ENCODE measurements at regions not wholly inside any gene's neighbourhood (a gene's known extent, or its start where the extent isn't known, plus 50 kb on each side); places are given as distances from the start of the nearest gene placed in this dataset.

DNA sequence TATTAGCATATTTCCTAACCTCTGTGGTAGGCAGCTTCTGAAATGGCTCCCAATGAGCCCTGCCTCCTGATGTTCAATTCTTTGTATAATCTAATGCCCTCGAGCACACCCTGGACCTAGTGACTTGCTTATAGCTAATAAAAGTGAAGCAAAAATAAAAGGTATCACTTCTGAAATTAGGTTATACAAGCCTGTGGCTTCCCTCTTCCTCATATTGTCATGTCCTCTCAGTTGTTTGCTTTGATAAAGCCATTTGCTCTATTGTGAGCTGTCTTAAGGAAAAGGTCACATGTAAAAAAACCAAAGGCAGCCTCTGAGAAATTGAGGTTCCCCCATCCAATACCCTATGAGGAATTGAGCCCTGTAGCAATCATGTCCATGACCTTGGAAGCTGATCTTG, 442.1 kb upstream of the ADGRB3 start (continued):
- TF ChIP-seq, protein P1, sequence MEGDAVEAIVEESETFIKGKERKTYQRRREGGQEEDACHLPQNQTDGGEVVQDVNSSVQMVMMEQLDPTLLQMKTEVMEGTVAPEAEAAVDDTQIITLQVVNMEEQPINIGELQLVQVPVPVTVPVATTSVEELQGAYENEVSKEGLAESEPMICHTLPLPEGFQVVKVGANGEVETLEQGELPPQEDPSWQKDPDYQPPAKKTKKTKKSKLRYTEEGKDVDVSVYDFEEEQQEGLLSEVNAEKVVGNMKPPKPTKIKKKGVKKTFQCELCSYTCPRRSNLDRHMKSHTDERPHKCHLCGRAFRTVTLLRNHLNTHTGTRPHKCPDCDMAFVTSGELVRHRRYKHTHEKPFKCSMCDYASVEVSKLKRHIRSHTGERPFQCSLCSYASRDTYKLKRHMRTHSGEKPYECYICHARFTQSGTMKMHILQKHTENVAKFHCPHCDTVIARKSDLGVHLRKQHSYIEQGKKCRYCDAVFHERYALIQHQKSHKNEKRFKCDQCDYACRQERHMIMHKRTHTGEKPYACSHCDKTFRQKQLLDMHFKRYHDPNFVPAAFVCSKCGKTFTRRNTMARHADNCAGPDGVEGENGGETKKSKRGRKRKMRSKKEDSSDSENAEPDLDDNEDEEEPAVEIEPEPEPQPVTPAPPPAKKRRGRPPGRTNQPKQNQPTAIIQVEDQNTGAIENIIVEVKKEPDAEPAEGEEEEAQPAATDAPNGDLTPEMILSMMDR (tag by site-specific recombination; IDR thresholded peaks at IDR 0.05), result no peak
- no peak for TF ChIP-seq ZNF266 (tag by site-specific recombination; IDR thresholded peaks at IDR 0.05; ENCODE audit: low read depth)
- TF ChIP-seq, protein P2, sequence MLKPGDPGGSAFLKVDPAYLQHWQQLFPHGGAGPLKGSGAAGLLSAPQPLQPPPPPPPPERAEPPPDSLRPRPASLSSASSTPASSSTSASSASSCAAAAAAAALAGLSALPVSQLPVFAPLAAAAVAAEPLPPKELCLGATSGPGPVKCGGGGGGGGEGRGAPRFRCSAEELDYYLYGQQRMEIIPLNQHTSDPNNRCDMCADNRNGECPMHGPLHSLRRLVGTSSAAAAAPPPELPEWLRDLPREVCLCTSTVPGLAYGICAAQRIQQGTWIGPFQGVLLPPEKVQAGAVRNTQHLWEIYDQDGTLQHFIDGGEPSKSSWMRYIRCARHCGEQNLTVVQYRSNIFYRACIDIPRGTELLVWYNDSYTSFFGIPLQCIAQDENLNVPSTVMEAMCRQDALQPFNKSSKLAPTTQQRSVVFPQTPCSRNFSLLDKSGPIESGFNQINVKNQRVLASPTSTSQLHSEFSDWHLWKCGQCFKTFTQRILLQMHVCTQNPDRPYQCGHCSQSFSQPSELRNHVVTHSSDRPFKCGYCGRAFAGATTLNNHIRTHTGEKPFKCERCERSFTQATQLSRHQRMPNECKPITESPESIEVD (tag by site-specific recombination; IDR thresholded peaks at IDR 0.05), result no peak

DNA sequence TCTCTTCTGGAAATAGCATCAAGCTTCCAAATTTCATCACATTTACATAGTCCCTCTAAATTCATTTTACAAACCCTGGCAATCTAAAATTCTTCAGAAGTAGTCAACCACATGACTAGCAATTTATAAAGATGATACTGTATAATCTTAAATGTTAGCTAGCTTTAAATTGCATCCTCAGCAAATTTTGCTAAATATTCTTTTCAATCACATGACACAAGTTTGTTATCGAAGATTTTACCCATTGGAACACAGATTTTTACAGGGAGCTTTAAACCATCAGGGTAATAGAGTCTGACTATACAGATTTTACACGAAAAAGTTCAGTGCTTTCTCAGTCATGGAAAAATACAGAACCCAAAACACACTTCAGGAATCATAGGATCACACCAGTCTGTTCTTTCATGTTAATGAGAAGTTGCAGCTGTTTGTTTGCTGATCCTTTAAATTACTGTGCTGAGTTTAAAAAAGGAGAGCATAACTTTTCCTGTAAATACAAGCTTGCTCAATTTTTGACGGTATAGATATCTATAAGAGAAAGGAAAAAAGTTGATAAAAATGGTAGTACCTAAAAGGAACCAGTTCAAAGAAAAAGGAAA, 445.8 kb upstream of the ADGRB3 start:
- Histone ChIP-seq H3K4me3 (ENCODE audit: low read depth, low read length) (no peak overlapping the region), H3K27ac (ENCODE audit: extremely low read depth, low read depth, low read length) (no peak overlapping the region), H3K9me3 (ENCODE audit: control insufficient read depth, insufficient read depth, low read depth, low read length) (no peaks in the 10 kb centered on the region), H3K36me3 (ENCODE audit: control insufficient read depth in 2 of 2, insufficient read depth in 1 of 2, low read length in 2 of 2) (no peaks in the 10 kb centered on the region), H3K4me1 (ENCODE audit: control insufficient read depth, insufficient read depth, low read length) (no peaks in the 10 kb centered on the region)
- ChIA-PET POLR2A (no interaction called here), CTCF (no interaction called here)
- TF ChIP-seq ZNF140 (tag by site-specific recombination; IDR thresholded peaks at IDR 0.05) (no peak), MZF1 (tag by site-specific recombination; IDR thresholded peaks at IDR 0.05; ENCODE audit: borderline replicate concordance) (no peak), ZNF114 (tag by site-specific recombination; IDR thresholded peaks at IDR 0.05) (no peak), ZNF248 (tag by site-specific recombination; IDR thresholded peaks at IDR 0.05) (no peak), ZNF23 (tag by site-specific recombination; IDR thresholded peaks at IDR 0.05; ENCODE audit: borderline replicate concordance) (no peak)

DNA sequence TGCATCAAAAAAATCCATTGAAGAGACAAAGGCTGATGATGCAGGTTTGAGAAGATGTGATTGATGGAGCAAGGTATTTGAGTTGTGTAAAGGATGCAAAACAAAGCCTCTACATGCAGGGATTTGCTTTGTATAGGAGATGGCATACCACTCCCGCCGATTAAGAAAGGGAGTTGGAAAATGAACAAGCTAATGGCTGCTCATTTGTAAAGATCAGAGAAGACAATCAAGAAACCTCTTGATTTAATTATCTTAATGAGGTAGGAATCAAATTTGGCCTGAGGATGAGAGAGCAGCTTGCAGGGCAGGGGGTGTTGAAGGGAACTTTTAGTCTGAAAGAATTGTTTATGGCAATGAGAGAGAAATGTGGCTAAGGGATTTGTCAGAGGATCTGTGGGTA, 448.2 kb upstream of the ADGRB3 start:
- CTCF ChIA-PET, result interaction anchor here (0.9 kb wide), 1 partner anchor 1440 kb away, joined by 3 read pairs; no protein-coding TSS in a partner anchor
- POLR2A ChIA-PET, result no interaction called here
- Histone ChIP-seq H3K9me3 (ENCODE audit: control insufficient read depth, insufficient read depth, low read depth, low read length) (no peaks in the 10 kb centered on the region), H3K27ac (ENCODE audit: extremely low read depth, low read depth, low read length) (no peak overlapping the region), H3K4me1 (ENCODE audit: control insufficient read depth, insufficient read depth, low read length) (no peaks in the 10 kb centered on the region), H3K4me3 (ENCODE audit: low read depth, low read length) (no peak overlapping the region), H3K36me3 (ENCODE audit: control insufficient read depth in 2 of 2, insufficient read depth in 1 of 2, low read length in 2 of 2) (no peaks in the 10 kb centered on the region)
- TF ChIP-seq ZNF404 (tag by site-specific recombination; IDR thresholded peaks at IDR 0.05) (no peak), ZNF514 (tag by site-specific recombination; IDR thresholded peaks at IDR 0.05) (no peak), ZBTB20 (tag by site-specific recombination; IDR thresholded peaks at IDR 0.05) (no peak), ZFP37 (tag by site-specific recombination; IDR thresholded peaks at IDR 0.05) (no peak), SP3 (tag by site-specific recombination; IDR thresholded peaks at IDR 0.05) (no peak), ZBTB7A (tag by site-specific recombination; IDR thresholded peaks at IDR 0.05; ENCODE audit: low read depth) (no peak), EGR2 (tag by site-specific recombination; IDR thresholded peaks at IDR 0.05; ENCODE audit: low read depth) (no peak), ZNF596 (tag by site-specific recombination; IDR thresholded peaks at IDR 0.05) (no peak), ZNF274 (IDR thresholded peaks at IDR 0.05; ENCODE audit: low read length) (no peak), ZNF274 (tag by site-specific recombination; IDR thresholded peaks at IDR 0.05; ENCODE audit: borderline replicate concordance) (no peak)
- TF ChIP-seq, protein P3, sequence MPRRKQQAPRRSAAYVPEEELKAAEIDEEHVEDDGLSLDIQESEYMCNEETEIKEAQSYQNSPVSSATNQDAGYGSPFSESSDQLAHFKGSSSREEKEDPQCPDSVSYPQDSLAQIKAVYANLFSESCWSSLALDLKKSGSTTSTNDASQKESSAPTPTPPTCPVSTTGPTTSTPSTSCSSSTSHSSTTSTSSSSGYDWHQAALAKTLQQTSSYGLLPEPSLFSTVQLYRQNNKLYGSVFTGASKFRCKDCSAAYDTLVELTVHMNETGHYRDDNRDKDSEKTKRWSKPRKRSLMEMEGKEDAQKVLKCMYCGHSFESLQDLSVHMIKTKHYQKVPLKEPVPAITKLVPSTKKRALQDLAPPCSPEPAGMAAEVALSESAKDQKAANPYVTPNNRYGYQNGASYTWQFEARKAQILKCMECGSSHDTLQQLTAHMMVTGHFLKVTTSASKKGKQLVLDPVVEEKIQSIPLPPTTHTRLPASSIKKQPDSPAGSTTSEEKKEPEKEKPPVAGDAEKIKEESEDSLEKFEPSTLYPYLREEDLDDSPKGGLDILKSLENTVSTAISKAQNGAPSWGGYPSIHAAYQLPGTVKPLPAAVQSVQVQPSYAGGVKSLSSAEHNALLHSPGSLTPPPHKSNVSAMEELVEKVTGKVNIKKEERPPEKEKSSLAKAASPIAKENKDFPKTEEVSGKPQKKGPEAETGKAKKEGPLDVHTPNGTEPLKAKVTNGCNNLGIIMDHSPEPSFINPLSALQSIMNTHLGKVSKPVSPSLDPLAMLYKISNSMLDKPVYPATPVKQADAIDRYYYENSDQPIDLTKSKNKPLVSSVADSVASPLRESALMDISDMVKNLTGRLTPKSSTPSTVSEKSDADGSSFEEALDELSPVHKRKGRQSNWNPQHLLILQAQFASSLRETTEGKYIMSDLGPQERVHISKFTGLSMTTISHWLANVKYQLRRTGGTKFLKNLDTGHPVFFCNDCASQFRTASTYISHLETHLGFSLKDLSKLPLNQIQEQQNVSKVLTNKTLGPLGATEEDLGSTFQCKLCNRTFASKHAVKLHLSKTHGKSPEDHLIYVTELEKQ (tag by site-specific recombination; IDR thresholded peaks at IDR 0.05; ENCODE audit: borderline replicate concordance), result no peak
- TF ChIP-seq, protein P4, sequence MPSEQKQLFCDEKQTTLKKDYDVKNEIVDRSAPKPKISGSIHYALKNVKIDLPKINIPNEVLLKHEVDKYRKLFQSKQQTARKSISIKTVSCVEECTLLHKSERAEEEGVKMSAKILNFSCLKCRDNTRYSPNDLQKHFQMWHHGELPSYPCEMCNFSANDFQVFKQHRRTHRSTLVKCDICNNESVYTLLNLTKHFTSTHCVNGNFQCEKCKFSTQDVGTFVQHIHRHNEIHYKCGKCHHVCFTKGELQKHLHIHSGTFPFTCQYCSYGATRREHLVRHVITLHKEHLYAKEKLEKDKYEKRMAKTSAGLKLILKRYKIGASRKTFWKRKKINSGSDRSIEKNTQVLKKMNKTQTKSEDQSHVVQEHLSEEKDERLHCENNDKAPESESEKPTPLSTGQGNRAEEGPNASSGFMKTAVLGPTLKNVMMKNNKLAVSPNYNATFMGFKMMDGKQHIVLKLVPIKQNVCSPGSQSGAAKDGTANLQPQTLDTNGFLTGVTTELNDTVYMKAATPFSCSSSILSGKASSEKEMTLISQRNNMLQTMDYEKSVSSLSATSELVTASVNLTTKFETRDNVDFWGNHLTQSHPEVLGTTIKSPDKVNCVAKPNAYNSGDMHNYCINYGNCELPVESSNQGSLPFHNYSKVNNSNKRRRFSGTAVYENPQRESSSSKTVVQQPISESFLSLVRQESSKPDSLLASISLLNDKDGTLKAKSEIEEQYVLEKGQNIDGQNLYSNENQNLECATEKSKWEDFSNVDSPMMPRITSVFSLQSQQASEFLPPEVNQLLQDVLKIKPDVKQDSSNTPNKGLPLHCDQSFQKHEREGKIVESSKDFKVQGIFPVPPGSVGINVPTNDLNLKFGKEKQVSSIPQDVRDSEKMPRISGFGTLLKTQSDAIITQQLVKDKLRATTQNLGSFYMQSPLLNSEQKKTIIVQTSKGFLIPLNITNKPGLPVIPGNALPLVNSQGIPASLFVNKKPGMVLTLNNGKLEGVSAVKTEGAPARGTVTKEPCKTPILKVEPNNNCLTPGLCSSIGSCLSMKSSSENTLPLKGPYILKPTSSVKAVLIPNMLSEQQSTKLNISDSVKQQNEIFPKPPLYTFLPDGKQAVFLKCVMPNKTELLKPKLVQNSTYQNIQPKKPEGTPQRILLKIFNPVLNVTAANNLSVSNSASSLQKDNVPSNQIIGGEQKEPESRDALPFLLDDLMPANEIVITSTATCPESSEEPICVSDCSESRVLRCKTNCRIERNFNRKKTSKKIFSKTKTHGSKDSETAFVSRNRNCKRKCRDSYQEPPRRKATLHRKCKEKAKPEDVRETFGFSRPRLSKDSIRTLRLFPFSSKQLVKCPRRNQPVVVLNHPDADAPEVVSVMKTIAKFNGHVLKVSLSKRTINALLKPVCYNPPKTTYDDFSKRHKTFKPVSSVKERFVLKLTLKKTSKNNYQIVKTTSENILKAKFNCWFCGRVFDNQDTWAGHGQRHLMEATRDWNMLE (tag by site-specific recombination; conservative IDR thresholded peaks at IDR 0.05; ENCODE audit: low read depth), result no peak

Data from HEK293 (cell line).